GM06990 (cell line): ENCODE measurements at regions not wholly inside any gene's neighbourhood (a gene's known extent, or its start where the extent isn't known, plus 50 kb on each side); places are given as distances from the start of the nearest gene placed in this dataset.

Experiments
- DNase-seq: peaks from one replicate; pipeline ENCODE4 v3.0.0-alpha.2; 2011; ENCODE audit not compliant: insufficient read length; ENCODE audit errors: extremely low read depth
- H3K27me3 ChIP-seq: replicated peaks from 2 replicates; pipeline ENCODE4 v1.6.0; 2011; ENCODE audit warnings: low read length; ENCODE audit not compliant: control insufficient read depth, insufficient read depth
- H3K36me3 ChIP-seq: 2 replicates; pipeline ENCODE4 v1.5.1; 2011; ENCODE audit warnings: low read length; ENCODE audit not compliant: control insufficient read depth, insufficient read depth
- H3K4me3 ChIP-seq: replicated peaks from 2 replicates; pipeline ENCODE4 v1.5.1; 2011; ENCODE audit warnings: low read depth, mild to moderate bottlenecking, control low read depth, low read length
- TF ChIP-seq, protein P1 (sequence below): IDR thresholded peaks from 2 replicates; pipeline ENCODE4 v1.5.1; 2011; ENCODE audit warnings: low read length, control low read depth, mild to moderate bottlenecking, inconsistent platforms; ENCODE audit not compliant: insufficient read depth, poor library complexity, severe bottlenecking

DNA sequence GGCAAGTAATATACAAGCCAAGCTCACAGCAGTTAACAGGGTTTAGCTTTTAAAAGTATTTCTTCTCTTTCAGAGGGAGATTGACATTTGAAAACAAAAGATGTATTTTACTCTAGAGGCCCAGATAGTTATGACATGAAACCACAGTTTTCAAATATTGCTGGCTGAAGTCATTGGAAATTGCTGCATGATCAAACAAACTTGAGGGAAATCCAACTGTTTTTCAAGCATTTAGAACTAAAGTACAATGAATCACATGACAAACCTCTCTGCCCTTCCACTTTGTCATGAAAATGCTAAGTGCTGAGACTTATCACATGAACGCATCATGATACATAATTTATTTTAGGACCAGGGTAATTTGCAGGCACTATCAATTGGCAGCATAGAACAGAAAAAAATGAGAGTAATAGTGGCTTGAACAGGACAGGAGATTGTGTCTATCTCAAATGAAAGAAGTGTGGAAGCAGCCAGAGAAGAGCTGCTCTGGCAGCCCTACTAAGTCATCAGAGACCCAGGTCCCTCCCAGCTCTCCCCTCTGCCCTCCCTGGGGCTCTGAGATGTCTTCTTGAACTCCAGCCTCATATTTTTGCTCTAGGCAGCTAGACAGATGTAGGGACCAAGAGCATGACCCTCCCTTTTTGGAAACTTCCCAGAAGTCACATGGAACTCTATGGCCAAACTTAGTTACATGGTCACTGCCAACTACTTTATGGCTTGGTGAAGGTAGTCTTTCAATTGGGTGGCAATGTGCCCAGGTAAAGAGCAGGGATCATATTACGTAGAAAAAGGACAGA lies 90.1 kb upstream of the PELI2 start:
- H3K27me3 ChIP-seq, result no peaks in the 10 kb centered on the region; the same call in 1 of the 2 replicates
- no peaks in the 10 kb centered on the region for H3K36me3 ChIP-seq
- TF ChIP-seq, protein P1, sequence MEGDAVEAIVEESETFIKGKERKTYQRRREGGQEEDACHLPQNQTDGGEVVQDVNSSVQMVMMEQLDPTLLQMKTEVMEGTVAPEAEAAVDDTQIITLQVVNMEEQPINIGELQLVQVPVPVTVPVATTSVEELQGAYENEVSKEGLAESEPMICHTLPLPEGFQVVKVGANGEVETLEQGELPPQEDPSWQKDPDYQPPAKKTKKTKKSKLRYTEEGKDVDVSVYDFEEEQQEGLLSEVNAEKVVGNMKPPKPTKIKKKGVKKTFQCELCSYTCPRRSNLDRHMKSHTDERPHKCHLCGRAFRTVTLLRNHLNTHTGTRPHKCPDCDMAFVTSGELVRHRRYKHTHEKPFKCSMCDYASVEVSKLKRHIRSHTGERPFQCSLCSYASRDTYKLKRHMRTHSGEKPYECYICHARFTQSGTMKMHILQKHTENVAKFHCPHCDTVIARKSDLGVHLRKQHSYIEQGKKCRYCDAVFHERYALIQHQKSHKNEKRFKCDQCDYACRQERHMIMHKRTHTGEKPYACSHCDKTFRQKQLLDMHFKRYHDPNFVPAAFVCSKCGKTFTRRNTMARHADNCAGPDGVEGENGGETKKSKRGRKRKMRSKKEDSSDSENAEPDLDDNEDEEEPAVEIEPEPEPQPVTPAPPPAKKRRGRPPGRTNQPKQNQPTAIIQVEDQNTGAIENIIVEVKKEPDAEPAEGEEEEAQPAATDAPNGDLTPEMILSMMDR, result no peak
- no peak for DNase-seq
- H3K4me3 ChIP-seq, result no peak overlapping the region

DNA sequence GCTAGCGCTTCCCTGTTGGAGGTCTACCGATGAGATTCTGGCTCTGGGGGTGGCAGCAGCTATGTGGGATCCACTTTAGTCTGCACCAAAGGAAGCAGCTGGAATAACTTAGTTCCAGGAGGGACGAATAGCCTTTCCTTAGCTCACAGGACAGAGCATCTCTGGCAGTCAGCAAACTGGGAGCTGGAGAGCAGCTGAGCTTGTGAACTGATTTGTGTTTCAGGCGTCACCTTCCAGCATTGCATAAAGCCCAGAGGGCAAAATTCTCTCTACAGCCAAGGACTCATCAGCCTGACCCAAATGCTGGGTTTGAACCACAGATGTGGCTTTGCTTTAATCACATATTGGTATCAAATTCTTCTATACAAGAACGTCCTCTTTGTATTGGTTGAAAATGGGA lies 81.9 kb upstream of the PELI2 start:
- TF ChIP-seq, protein P1, result no peak
- Histone ChIP-seq H3K4me3 (no peak overlapping the region), H3K27me3 (no peaks in the 10 kb centered on the region), H3K36me3 (no peaks in the 10 kb centered on the region)
- DNase-seq, result no peak

GRCh38 chr14:56040121-56040520 lies 78.1 kb upstream of the PELI2 start:
- H3K36me3 ChIP-seq, result no peaks in the 10 kb centered on the region
- H3K27me3 ChIP-seq, result no peaks in the 10 kb centered on the region
- TF ChIP-seq, protein P1, result no peak

DNA sequence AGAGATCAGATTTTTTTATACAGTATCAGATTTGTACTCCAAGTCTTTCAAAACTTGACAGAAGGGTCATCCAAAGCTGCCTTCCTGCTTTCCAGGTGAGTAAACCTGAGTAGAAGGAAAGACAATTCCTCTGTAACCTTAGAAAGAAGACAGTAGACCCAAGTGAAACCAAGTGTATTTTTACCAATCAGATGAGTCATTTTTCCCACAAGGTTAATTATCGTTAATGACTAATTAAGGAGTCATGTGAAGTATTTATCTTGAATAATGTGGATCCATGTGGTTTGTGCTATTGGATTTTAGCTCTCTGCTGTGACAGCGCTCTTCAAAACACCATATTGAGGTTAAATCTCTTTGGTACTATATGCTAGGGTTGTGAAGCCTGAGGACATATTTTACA lies 74.0 kb upstream of the PELI2 start:
- H3K36me3 ChIP-seq, result no peaks in the 10 kb centered on the region
- H3K27me3 ChIP-seq, result no peaks in the 10 kb centered on the region; the same call in 1 of the 2 replicates
- H3K4me3 ChIP-seq, result no peak overlapping the region
- DNase-seq, result no peak
- TF ChIP-seq, protein P1, result no peak

More at GRCh38 chr14:56040121-56040520, 78.1 kb upstream of the PELI2 start:
- no peak for DNase-seq
- H3K4me3 ChIP-seq, result no peak overlapping the region

DNA sequence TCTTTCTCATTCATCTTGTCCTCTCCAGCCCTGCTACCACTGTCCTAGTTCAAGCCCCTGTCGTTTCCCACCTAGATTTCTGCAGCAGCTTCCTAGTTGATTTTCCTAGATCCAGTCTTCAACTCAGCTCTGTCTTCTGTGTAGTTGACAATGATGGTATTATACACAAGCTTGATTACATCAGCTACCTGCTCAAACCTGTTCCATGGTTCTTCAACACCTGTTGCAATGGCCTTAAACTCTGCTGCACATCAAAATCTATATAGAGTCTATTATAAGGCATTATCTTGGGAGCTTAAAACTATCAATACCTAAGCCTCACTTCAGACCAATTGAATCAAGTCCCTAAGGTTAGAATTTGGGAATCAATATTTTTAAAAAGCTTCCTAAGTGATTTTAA lies 71.7 kb upstream of the PELI2 start:
- Histone ChIP-seq H3K36me3 (no peaks in the 10 kb centered on the region), H3K27me3 (peaks cover 2% of the 10 kb centered on the region), H3K4me3 (no peak overlapping the region)
- DNase-seq, result no peak
- TF ChIP-seq, protein P1, result no peak
